Neural crest cell (in vitro differentiated cells): ENCODE measurements at regions not wholly inside any gene's neighbourhood (a gene's known extent, or its start where the extent isn't known, plus 50 kb on each side); places are given as distances from the start of the nearest gene placed in this dataset.
"Not testable (repeated sequence)": the region's sequence is repeated elsewhere in the genome, so short reads cannot be mapped to it uniquely, and the experiment has no call there.

Source experiments
- DNase-seq: peaks from one replicate; pipeline ENCODE4 v3.0.0; 2021; ENCODE audit warnings: low read depth, mixed read lengths, low spot score
- H3K27ac Mint-ChIP-seq: one replicate; pipeline ENCODE4 v1.8.0; 2021; ENCODE audit warnings: mild to moderate bottlenecking, mixed read lengths; ENCODE audit not compliant: unreplicated experiment
- H3K27me3 Mint-ChIP-seq: 2 replicates; pipeline ENCODE4 v1.8.0; 2021; ENCODE audit warnings: low read depth, mild to moderate bottlenecking, mixed read lengths
- H3K36me3 Mint-ChIP-seq: 2 replicates; pipeline ENCODE4 v1.8.0; 2021; ENCODE audit warnings: low read depth, mild to moderate bottlenecking, mixed read lengths
- H3K4me1 Mint-ChIP-seq: 2 replicates; pipeline ENCODE4 v1.8.0; 2021; ENCODE audit warnings: mixed read lengths
- H3K4me3 Mint-ChIP-seq: one replicate; pipeline ENCODE4 v1.8.0; 2021; ENCODE audit warnings: mild to moderate bottlenecking, mixed read lengths
- H3K9me3 Mint-ChIP-seq: 2 replicates; pipeline ENCODE4 v1.8.0; 2021; ENCODE audit warnings: mixed read lengths
- CTCF ChIP-seq: fragments of 200-600 bp; sonication (generic); conservative IDR thresholded peaks from 2 replicates; pipeline ENCODE4 v1.5.0; 2021; ENCODE audit warnings: antibody characterized with exemption, mild to moderate bottlenecking

- peaks cover 5% of the 10 kb centered on the region for H3K36me3 Mint-ChIP-seq
Observed at GRCh38 chr1:227487606-227488005, 75.8 kb upstream of the ZNF678 start.

GRCh38 chr1:227486559-227486958 lies 76.8 kb upstream of the ZNF678 start:
- H3K4me1 Mint-ChIP-seq = no peaks in the 10 kb centered on the region
- no peak overlapping the region for H3K27ac Mint-ChIP-seq
- no peak for TF ChIP-seq CTCF
- H3K27me3 Mint-ChIP-seq = peaks cover under 1% of the 10 kb centered on the region
- no peak for DNase-seq
- no peak overlapping the region for H3K4me3 Mint-ChIP-seq
- peaks cover 5% of the 10 kb centered on the region for H3K36me3 Mint-ChIP-seq
- peaks cover 11% of the 10 kb centered on the region for H3K9me3 Mint-ChIP-seq

More at GRCh38 chr1:227487606-227488005, 75.8 kb upstream of the ZNF678 start:
- Mint-ChIP-seq H3K9me3 (peaks cover 11% of the 10 kb centered on the region), H3K27ac (no peak overlapping the region), H3K27me3 (no peaks in the 10 kb centered on the region), H3K4me1 (no peaks in the 10 kb centered on the region), H3K4me3 (no peak overlapping the region)
- TF ChIP-seq CTCF = no peak
- DNase-seq = no peak

- H3K9me3 Mint-ChIP-seq = peaks cover 6% of the 10 kb centered on the region
- TF ChIP-seq CTCF = no peak
- no peak overlapping the region for H3K4me3 Mint-ChIP-seq
Observed at GRCh38 chr1:227482023-227482299, 81.4 kb upstream of the ZNF678 start.

GRCh38 chr1:227474072-227474471 lies 89.3 kb upstream of the ZNF678 start:
- H3K27ac Mint-ChIP-seq, DNase-seq, H3K4me1 Mint-ChIP-seq, H3K4me3 Mint-ChIP-seq, H3K9me3 Mint-ChIP-seq: not testable (repeated sequence)
- Mint-ChIP-seq H3K36me3 (peaks cover 13% of the 10 kb centered on the region), H3K27me3 (peaks cover 39% of the 10 kb centered on the region)

More at GRCh38 chr1:227482023-227482299, 81.4 kb upstream of the ZNF678 start:
- peaks cover 35% of the 10 kb centered on the region for H3K27me3 Mint-ChIP-seq
- no peak overlapping the region for H3K27ac Mint-ChIP-seq
- DNase-seq = no peak
- no peaks in the 10 kb centered on the region for H3K4me1 Mint-ChIP-seq
- H3K36me3 Mint-ChIP-seq = peaks cover 4% of the 10 kb centered on the region

GRCh38 chr1:227472772-227473171 lies 90.6 kb upstream of the ZNF678 start:
- TF ChIP-seq CTCF = no peak
- Mint-ChIP-seq H3K27me3 (peaks cover 26% of the 10 kb centered on the region), H3K4me3 (no peak overlapping the region), H3K36me3 (peaks cover 13% of the 10 kb centered on the region), H3K9me3 (peaks cover 8% of the 10 kb centered on the region), H3K4me1 (peaks cover 9% of the 10 kb centered on the region), H3K27ac (no peak overlapping the region)
- no peak for DNase-seq

- Mint-ChIP-seq H3K9me3 (peaks cover 3% of the 10 kb centered on the region), H3K36me3 (peaks cover 10% of the 10 kb centered on the region), H3K27ac (no peak overlapping the region), H3K27me3 (peaks cover 7% of the 10 kb centered on the region), H3K4me1 (peaks cover 9% of the 10 kb centered on the region), H3K4me3 (no peak overlapping the region)
- DNase-seq = no peak
- no peak for TF ChIP-seq CTCF
Observed at GRCh38 chr1:227470688-227471087, 92.7 kb upstream of the ZNF678 start.
